Uterus (tissue), 2 donors: ENCODE measurements at regions not wholly inside any gene's neighbourhood (a gene's known extent, or its start where the extent isn't known, plus 50 kb on each side); places are given as distances from the start of the nearest gene placed in this dataset.
"Not testable (repeated sequence)": the region's sequence is repeated elsewhere in the genome, so short reads cannot be mapped to it uniquely, and the experiment has no call there.

ENCODE experiments used
- POLR2A ChIP-seq, 2 donors: fragments of 450-650 bp; IDR thresholded peaks; one replicate each; pipeline ENCODE4 v1.6.1; 2016; ENCODE audit warnings: antibody characterized with exemption in 2 of 2, mild to moderate bottlenecking in 1 of 2, moderate library complexity in 1 of 2
- TF ChIP-seq, protein P1 (sequence below), 4 experiments: fragments of 200-600 bp in 2 of 4; fragments of 450-650 bp in 2 of 4; sonication (generic) in 2 of 4; IDR thresholded peaks; one replicate each; pipeline ENCODE4 v1.5.1; 2016 to 2019; ENCODE audit warnings: antibody characterized with exemption in 4 of 4, mild to moderate bottlenecking in 2 of 4, moderate library complexity in 1 of 4

DNA sequence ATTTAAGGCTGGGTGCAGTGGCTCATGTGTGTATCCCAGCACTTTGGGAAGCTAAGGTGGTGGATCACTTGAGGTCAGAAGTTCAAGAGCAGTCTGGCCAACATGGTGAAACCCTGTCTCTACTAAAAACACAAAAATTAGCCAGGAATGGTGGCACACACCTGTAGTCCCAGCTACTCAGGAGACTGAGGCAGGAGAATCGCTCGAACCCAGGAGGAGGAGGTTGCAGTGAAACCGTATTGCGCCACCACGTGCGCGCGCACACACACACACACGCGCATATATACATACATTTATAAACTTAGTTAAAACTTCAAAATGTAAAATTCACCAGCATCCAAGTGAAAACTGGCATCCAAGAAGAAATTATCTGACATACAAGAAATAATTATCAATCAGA lies 753.7 kb upstream of the SLITRK5 start:
- TF ChIP-seq, protein P1, sequence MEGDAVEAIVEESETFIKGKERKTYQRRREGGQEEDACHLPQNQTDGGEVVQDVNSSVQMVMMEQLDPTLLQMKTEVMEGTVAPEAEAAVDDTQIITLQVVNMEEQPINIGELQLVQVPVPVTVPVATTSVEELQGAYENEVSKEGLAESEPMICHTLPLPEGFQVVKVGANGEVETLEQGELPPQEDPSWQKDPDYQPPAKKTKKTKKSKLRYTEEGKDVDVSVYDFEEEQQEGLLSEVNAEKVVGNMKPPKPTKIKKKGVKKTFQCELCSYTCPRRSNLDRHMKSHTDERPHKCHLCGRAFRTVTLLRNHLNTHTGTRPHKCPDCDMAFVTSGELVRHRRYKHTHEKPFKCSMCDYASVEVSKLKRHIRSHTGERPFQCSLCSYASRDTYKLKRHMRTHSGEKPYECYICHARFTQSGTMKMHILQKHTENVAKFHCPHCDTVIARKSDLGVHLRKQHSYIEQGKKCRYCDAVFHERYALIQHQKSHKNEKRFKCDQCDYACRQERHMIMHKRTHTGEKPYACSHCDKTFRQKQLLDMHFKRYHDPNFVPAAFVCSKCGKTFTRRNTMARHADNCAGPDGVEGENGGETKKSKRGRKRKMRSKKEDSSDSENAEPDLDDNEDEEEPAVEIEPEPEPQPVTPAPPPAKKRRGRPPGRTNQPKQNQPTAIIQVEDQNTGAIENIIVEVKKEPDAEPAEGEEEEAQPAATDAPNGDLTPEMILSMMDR (IDR thresholded peaks at IDR 0.05) = not testable (repeated sequence)
- TF ChIP-seq POLR2A (IDR thresholded peaks at IDR 0.05) = not testable (repeated sequence)
